ENCODE measurements at regions not wholly inside any gene's neighbourhood (a gene's known extent, or its start where the extent isn't known, plus 50 kb on each side); places are given as distances from the start of the nearest gene placed in this dataset.

- Histone ChIP-seq H3K27ac (ENCODE audit: low read length) (no peak overlapping the region), H3K36me3 (ENCODE audit: control insufficient read depth in 2 of 2, extremely low read depth in 1 of 2, insufficient read depth in 1 of 2, low read length in 1 of 2) (no peaks in the 10 kb centered on the region), H3K4me3 (ENCODE audit: control insufficient read depth in 1 of 2, extremely low read depth in 1 of 2, low read length in 1 of 2) (no peak overlapping the region), H3K9me3 (no peaks in the 10 kb centered on the region), H3K27me3 (replicated peaks in 1 of 2; ENCODE audit: control insufficient read depth in 2 of 2, extremely low read depth in 1 of 2, insufficient read depth in 2 of 2, low read length in 1 of 2) (peaks cover 0 to 11% of the 10 kb centered on the region in 2 experiments), H3K4me1 (ENCODE audit: control insufficient read depth in 1 of 2, extremely low read depth in 1 of 2, insufficient read depth in 2 of 2, low read length in 2 of 2) (no peaks in the 10 kb centered on the region)
- Mint-ChIP-seq H3K4me3 (no peak overlapping the region), H3K27me3 (peaks cover 18 to 23% of the 10 kb centered on the region in 2 donors), H3K27ac (no peak overlapping the region), H3K36me3 (no peaks in the 10 kb centered on the region), H3K9me3 (no peaks in the 10 kb centered on the region), H3K4me1 (no peaks in the 10 kb centered on the region)
- no CpG with 5 or more reads among the region's 2 CpGs for WGBS (ENCODE audit: insufficient coverage)
- CTCF ChIA-PET: no interaction called here
- DNase-seq (no peak), ATAC-seq (replicated peaks in 1 of 4) (no peak)
- POLR2A ChIA-PET: no interaction called here
Observed at GRCh38 chr11:35886759-35887158, 57.1 kb upstream of the LDLRAD3 start.

GRCh38 chr11:35887737-35888136 lies 56.1 kb upstream of the LDLRAD3 start:
- no peak overlapping the region for H3K27ac Mint-ChIP-seq
- H3K9me3 ChIP-seq: no peaks in the 10 kb centered on the region

GRCh38 chr11:35888961-35889360 lies 54.9 kb upstream of the LDLRAD3 start:
- H3K4me1 Mint-ChIP-seq: no peaks in the 10 kb centered on the region
- H3K27ac Mint-ChIP-seq: no peak overlapping the region
- H3K9me3 ChIP-seq: no peaks in the 10 kb centered on the region
- no peak overlapping the region for H3K4me3 Mint-ChIP-seq
- no CpG with 5 or more reads among the region's 3 CpGs for WGBS (ENCODE audit: insufficient coverage)
- no peak for DNase-seq
- CTCF ChIA-PET: no interaction called here
- H3K27me3 ChIP-seq (replicated peaks in 1 of 2; ENCODE audit: control insufficient read depth in 2 of 2, extremely low read depth in 1 of 2, insufficient read depth in 2 of 2, low read length in 1 of 2): peaks cover 0 to 13% of the 10 kb centered on the region in 2 experiments
- no peaks in the 10 kb centered on the region for H3K9me3 Mint-ChIP-seq
- peaks cover 23 to 24% of the 10 kb centered on the region in 2 donors for H3K27me3 Mint-ChIP-seq
- no peak for ATAC-seq (replicated peaks in 1 of 4)
- H3K4me3 ChIP-seq (ENCODE audit: control insufficient read depth in 1 of 2, extremely low read depth in 1 of 2, low read length in 1 of 2): no peak overlapping the region
- POLR2A ChIA-PET: no interaction called here
- no peaks in the 10 kb centered on the region for H3K36me3 ChIP-seq (ENCODE audit: control insufficient read depth in 2 of 2, extremely low read depth in 1 of 2, insufficient read depth in 1 of 2, low read length in 1 of 2)
- H3K27ac ChIP-seq (ENCODE audit: low read length): no peak overlapping the region
- H3K4me1 ChIP-seq (ENCODE audit: control insufficient read depth in 1 of 2, extremely low read depth in 1 of 2, insufficient read depth in 2 of 2, low read length in 2 of 2): no peaks in the 10 kb centered on the region
- H3K36me3 Mint-ChIP-seq: no peaks in the 10 kb centered on the region

More at GRCh38 chr11:35887737-35888136, 56.1 kb upstream of the LDLRAD3 start:
- Mint-ChIP-seq H3K27me3 (peaks cover 23 to 24% of the 10 kb centered on the region in 2 donors), H3K4me1 (no peaks in the 10 kb centered on the region), H3K4me3 (no peak overlapping the region), H3K36me3 (no peaks in the 10 kb centered on the region), H3K9me3 (no peaks in the 10 kb centered on the region)
- DNase-seq: no peak
- CTCF ChIA-PET: no interaction called here
- Histone ChIP-seq H3K36me3 (ENCODE audit: control insufficient read depth in 2 of 2, extremely low read depth in 1 of 2, insufficient read depth in 1 of 2, low read length in 1 of 2) (no peaks in the 10 kb centered on the region), H3K27me3 (replicated peaks in 1 of 2; ENCODE audit: control insufficient read depth in 2 of 2, extremely low read depth in 1 of 2, insufficient read depth in 2 of 2, low read length in 1 of 2) (peaks cover 0 to 11% of the 10 kb centered on the region in 2 experiments), H3K4me3 (ENCODE audit: control insufficient read depth in 1 of 2, extremely low read depth in 1 of 2, low read length in 1 of 2) (no peak overlapping the region), H3K27ac (ENCODE audit: low read length) (no peak overlapping the region), H3K4me1 (ENCODE audit: control insufficient read depth in 1 of 2, extremely low read depth in 1 of 2, insufficient read depth in 2 of 2, low read length in 2 of 2) (no peaks in the 10 kb centered on the region)
- POLR2A ChIA-PET: no interaction called here
- no peak for ATAC-seq (replicated peaks in 1 of 4)
- WGBS (ENCODE audit: insufficient coverage): 72% methylated on average over 2 of the region's 3 CpGs

- WGBS (ENCODE audit: insufficient coverage): no CpG with 5 or more reads among the region's 1 CpG
- ATAC-seq (replicated peaks in 1 of 4): no peak
- Mint-ChIP-seq H3K36me3 (no peaks in the 10 kb centered on the region), H3K27me3 (peaks cover 25 to 26% of the 10 kb centered on the region in 2 donors), H3K27ac (no peak overlapping the region), H3K9me3 (no peaks in the 10 kb centered on the region), H3K4me3 (no peak overlapping the region), H3K4me1 (no peaks in the 10 kb centered on the region)
- Histone ChIP-seq H3K9me3 (no peaks in the 10 kb centered on the region), H3K4me3 (ENCODE audit: control insufficient read depth in 1 of 2, extremely low read depth in 1 of 2, low read length in 1 of 2) (no peak overlapping the region), H3K4me1 (ENCODE audit: control insufficient read depth in 1 of 2, extremely low read depth in 1 of 2, insufficient read depth in 2 of 2, low read length in 2 of 2) (no peaks in the 10 kb centered on the region), H3K36me3 (ENCODE audit: control insufficient read depth in 2 of 2, extremely low read depth in 1 of 2, insufficient read depth in 1 of 2, low read length in 1 of 2) (no peaks in the 10 kb centered on the region), H3K27ac (ENCODE audit: low read length) (no peak overlapping the region), H3K27me3 (replicated peaks in 1 of 2; ENCODE audit: control insufficient read depth in 2 of 2, extremely low read depth in 1 of 2, insufficient read depth in 2 of 2, low read length in 1 of 2) (peaks cover 0 to 14% of the 10 kb centered on the region in 2 experiments)
- ChIA-PET CTCF (no interaction called here), POLR2A (no interaction called here)
- DNase-seq: no peak
Observed at GRCh38 chr11:35891096-35891495, 52.8 kb upstream of the LDLRAD3 start.

- no peak overlapping the region for H3K27ac Mint-ChIP-seq
- no peak for DNase-seq
- H3K4me1 Mint-ChIP-seq: no peaks in the 10 kb centered on the region
- Histone ChIP-seq H3K27me3 (replicated peaks in 1 of 2; ENCODE audit: control insufficient read depth in 2 of 2, extremely low read depth in 1 of 2, insufficient read depth in 2 of 2, low read length in 1 of 2) (peaks cover 0 to 14% of the 10 kb centered on the region in 2 experiments), H3K9me3 (no peaks in the 10 kb centered on the region), H3K27ac (ENCODE audit: low read length) (no peak overlapping the region), H3K4me3 (ENCODE audit: control insufficient read depth in 1 of 2, extremely low read depth in 1 of 2, low read length in 1 of 2) (no peak overlapping the region), H3K4me1 (ENCODE audit: control insufficient read depth in 1 of 2, extremely low read depth in 1 of 2, insufficient read depth in 2 of 2, low read length in 2 of 2) (no peaks in the 10 kb centered on the region), H3K36me3 (ENCODE audit: control insufficient read depth in 2 of 2, extremely low read depth in 1 of 2, insufficient read depth in 1 of 2, low read length in 1 of 2) (no peaks in the 10 kb centered on the region)
- H3K4me3 Mint-ChIP-seq: no peak overlapping the region
- ATAC-seq (replicated peaks in 1 of 4): no peak
- H3K9me3 Mint-ChIP-seq: no peaks in the 10 kb centered on the region
- H3K27me3 Mint-ChIP-seq: peaks cover 27 to 29% of the 10 kb centered on the region in 2 donors
- 43% methylated on average over 1 of the region's 3 CpGs for WGBS (ENCODE audit: insufficient coverage)
- H3K36me3 Mint-ChIP-seq: no peaks in the 10 kb centered on the region
- ChIA-PET CTCF (interaction anchor here in 1 of 2 donors (0.7 kb wide), 1 partner anchor 284 kb away, joined by 4 read pairs; no protein-coding TSS in a partner anchor), POLR2A (no interaction called here)
Observed at GRCh38 chr11:35892166-35892565, 51.7 kb upstream of the LDLRAD3 start.

GRCh38 chr11:35893796-35894475 lies 49.9 kb upstream of the LDLRAD3 start:
- ATAC-seq (replicated peaks in 1 of 4) (no peak), DNase-seq (no peak)
- Histone ChIP-seq H3K27me3 (replicated peaks in 1 of 2; ENCODE audit: control insufficient read depth in 2 of 2, extremely low read depth in 1 of 2, insufficient read depth in 2 of 2, low read length in 1 of 2) (peaks cover 0 to 17% of the 10 kb centered on the region in 2 experiments), H3K9me3 (no peaks in the 10 kb centered on the region), H3K36me3 (ENCODE audit: control insufficient read depth in 2 of 2, extremely low read depth in 1 of 2, insufficient read depth in 1 of 2, low read length in 1 of 2) (no peaks in the 10 kb centered on the region), H3K4me3 (ENCODE audit: control insufficient read depth in 1 of 2, extremely low read depth in 1 of 2, low read length in 1 of 2) (no peak overlapping the region), H3K4me1 (ENCODE audit: control insufficient read depth in 1 of 2, extremely low read depth in 1 of 2, insufficient read depth in 2 of 2, low read length in 2 of 2) (no peaks in the 10 kb centered on the region), H3K27ac (ENCODE audit: low read length) (no peak overlapping the region)
- Mint-ChIP-seq H3K27me3 (peaks cover 26 to 27% of the 10 kb centered on the region in 2 donors), H3K27ac (no peak overlapping the region), H3K9me3 (no peaks in the 10 kb centered on the region), H3K4me1 (no peaks in the 10 kb centered on the region), H3K4me3 (no peak overlapping the region), H3K36me3 (no peaks in the 10 kb centered on the region)
- ChIA-PET POLR2A (no interaction called here), CTCF (no interaction called here)
- WGBS (ENCODE audit: insufficient coverage): 78% methylated on average over 6 of the region's 8 CpGs
